Heart left ventricle (tissue), 13 donors: ENCODE measurements at regions not wholly inside any gene's neighbourhood (a gene's known extent, or its start where the extent isn't known, plus 50 kb on each side); places are given as distances from the start of the nearest gene placed in this dataset.

ENCODE experiments used
- POLR2A ChIP-seq, 2 donors: fragments of 450-650 bp; IDR thresholded peaks; one replicate each; pipeline ENCODE4 v1.6.1; 2017; ENCODE audit warnings: antibody characterized with exemption in 2 of 2, mild to moderate bottlenecking in 2 of 2, moderate library complexity in 2 of 2
- TF ChIP-seq, protein P1 (sequence below), 12 donors: fragments of 200-600 bp; sonication (generic) in 4 of 12; IDR thresholded peaks; one replicate each; pipeline versions ENCODE4 v1.5.0 to v1.8.0; 2018 to 2022; ENCODE audit warnings: antibody characterized with exemption in 12 of 12, mild to moderate bottlenecking in 5 of 12
- donor health status: ischemic (EF 13 %, LVEDD 7.1; RV severe dilation, severe dysfunction).
- donor health status: DM: no; HTN: yes; CAD: no.
- donor health status: DM: no; HTN: no; CAD: no.
- donor health status: ischemic (EF 25% LVEDD 6.9; RV normal size, moderate dysfunction).
- donor health status: ischemic (EF 25% LVEDD 5.7; RV mildly dilated, moderate dysfunction).
- donor health status: ischemic (EF 35%, LVEDD 5.7; RV mildly dilated, moderate dysfunction).
- donor health status: nonischemic (EF 11% LVEDD 7.7; RV severe dilation, severe dysfunction).
- donor health status: DM: yes; HTN: yes; CAD: no.
- donor health status: PGD.
- donor health status: ischemic (EF 29% LVEDD 5.4; RV normal size, mild dysfunction).
- donor health status: nonischemic (EF 23%, LVEDD 6.1; RV moderate dilation, normal function).

DNA sequence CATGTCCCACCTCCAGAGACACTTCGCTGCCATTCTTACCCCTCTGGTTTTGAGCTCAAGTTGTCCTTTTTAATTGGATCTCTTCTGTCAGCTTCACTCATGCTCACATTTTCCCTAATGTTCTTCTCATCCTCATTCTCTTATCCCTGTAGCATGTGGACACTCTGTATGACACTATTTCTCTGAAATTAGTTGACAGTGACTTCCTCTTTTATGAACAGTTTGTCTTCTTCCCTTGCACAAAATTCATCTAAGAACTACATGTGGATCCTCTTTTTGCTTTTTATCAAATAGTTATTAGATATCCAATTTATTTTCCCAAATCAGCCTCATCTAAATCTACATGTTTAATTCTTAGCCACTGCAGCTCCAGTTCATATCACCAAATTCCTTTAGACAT, 676.2 kb downstream of the MAT2B start:
- TF ChIP-seq, protein P1, sequence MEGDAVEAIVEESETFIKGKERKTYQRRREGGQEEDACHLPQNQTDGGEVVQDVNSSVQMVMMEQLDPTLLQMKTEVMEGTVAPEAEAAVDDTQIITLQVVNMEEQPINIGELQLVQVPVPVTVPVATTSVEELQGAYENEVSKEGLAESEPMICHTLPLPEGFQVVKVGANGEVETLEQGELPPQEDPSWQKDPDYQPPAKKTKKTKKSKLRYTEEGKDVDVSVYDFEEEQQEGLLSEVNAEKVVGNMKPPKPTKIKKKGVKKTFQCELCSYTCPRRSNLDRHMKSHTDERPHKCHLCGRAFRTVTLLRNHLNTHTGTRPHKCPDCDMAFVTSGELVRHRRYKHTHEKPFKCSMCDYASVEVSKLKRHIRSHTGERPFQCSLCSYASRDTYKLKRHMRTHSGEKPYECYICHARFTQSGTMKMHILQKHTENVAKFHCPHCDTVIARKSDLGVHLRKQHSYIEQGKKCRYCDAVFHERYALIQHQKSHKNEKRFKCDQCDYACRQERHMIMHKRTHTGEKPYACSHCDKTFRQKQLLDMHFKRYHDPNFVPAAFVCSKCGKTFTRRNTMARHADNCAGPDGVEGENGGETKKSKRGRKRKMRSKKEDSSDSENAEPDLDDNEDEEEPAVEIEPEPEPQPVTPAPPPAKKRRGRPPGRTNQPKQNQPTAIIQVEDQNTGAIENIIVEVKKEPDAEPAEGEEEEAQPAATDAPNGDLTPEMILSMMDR (IDR thresholded peaks at IDR 0.05) = no peak
- no peak for TF ChIP-seq POLR2A (IDR thresholded peaks at IDR 0.05)
